ENCODE measurements at regions not wholly inside any gene's neighbourhood (a gene's known extent, or its start where the extent isn't known, plus 50 kb on each side); places are given as distances from the start of the nearest gene placed in this dataset.

- WGBS, 2 donors (ENCODE audit: low coverage in 1 of 2) = 88 to 93% methylated on average over 1 of the region's 1 CpG
- ATAC-seq = no peak
- H3K4me3 ChIP-seq = no peak overlapping the region
- no peak for TF ChIP-seq EP300 (IDR thresholded peaks at IDR 0.05)
- no peak for TF ChIP-seq POLR2AphosphoS5 (IDR thresholded peaks at IDR 0.05)
- no peak for TF ChIP-seq POLR2A (IDR thresholded peaks at IDR 0.05)
- no peak for TF ChIP-seq CTCF (IDR thresholded peaks at IDR 0.05)
- H3K27ac ChIP-seq = no peak overlapping the region
- peaks cover 13% of the 10 kb centered on the region for H3K27me3 ChIP-seq
- no peaks in the 10 kb centered on the region for H3K9me3 ChIP-seq
- H3K4me1 ChIP-seq = no peaks in the 10 kb centered on the region
- no peaks in the 10 kb centered on the region for H3K36me3 ChIP-seq
These were observed 231.7 kb upstream of the MIR17HG start for GRCh38 chr13:91115776-91116175.

DNA sequence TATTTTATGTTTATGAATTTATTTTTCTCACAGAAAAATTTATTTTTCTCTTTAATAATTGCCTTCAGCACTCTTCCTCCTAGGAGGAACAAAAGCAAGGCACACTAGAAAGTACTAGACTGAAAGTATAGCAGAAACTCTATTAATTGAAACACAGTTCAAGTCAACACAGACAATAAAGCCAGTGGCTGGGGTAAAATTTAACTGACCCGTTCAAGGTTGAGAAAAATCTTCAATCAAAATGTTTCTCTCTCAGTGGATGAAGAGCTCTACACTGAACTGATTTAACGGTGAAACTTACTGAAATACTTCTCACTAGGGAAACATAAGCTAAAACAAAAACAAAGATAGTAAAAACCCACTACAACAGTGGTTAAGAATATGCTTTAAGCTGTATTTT is 230.1 kb upstream of the MIR17HG start:
- Histone ChIP-seq H3K4me1 (no peaks in the 10 kb centered on the region), H3K4me3 (no peak overlapping the region)
- WGBS, 2 donors (ENCODE audit: low coverage in 1 of 2) = 47 to 88% methylated on average over 1 to 2 of the region's 2 CpGs

GRCh38 chr13:91119643-91120042 is 227.8 kb upstream of the MIR17HG start:
- WGBS, 2 donors (ENCODE audit: low coverage in 1 of 2) = 88 to 94% methylated on average over 2 to 3 of the region's 3 CpGs
- TF ChIP-seq CTCF (IDR thresholded peaks at IDR 0.05) = no peak
- TF ChIP-seq POLR2A (IDR thresholded peaks at IDR 0.05) = no peak
- TF ChIP-seq POLR2AphosphoS5 (IDR thresholded peaks at IDR 0.05) = no peak
- TF ChIP-seq EP300 (IDR thresholded peaks at IDR 0.05) = no peak
- no peaks in the 10 kb centered on the region for H3K36me3 ChIP-seq
- H3K4me1 ChIP-seq = no peaks in the 10 kb centered on the region
- H3K4me3 ChIP-seq = no peak overlapping the region
- no peak for ATAC-seq
- H3K27ac ChIP-seq = no peak overlapping the region
- H3K27me3 ChIP-seq = no peaks in the 10 kb centered on the region
- no peaks in the 10 kb centered on the region for H3K9me3 ChIP-seq

More for the DNA sequence above, 230.1 kb upstream of the MIR17HG start:
- ATAC-seq = no peak
- H3K27me3 ChIP-seq = peaks cover 7% of the 10 kb centered on the region
- H3K27ac ChIP-seq = no peak overlapping the region
- H3K36me3 ChIP-seq = no peaks in the 10 kb centered on the region
- no peaks in the 10 kb centered on the region for H3K9me3 ChIP-seq
- TF ChIP-seq EP300 (IDR thresholded peaks at IDR 0.05) = no peak

DNA sequence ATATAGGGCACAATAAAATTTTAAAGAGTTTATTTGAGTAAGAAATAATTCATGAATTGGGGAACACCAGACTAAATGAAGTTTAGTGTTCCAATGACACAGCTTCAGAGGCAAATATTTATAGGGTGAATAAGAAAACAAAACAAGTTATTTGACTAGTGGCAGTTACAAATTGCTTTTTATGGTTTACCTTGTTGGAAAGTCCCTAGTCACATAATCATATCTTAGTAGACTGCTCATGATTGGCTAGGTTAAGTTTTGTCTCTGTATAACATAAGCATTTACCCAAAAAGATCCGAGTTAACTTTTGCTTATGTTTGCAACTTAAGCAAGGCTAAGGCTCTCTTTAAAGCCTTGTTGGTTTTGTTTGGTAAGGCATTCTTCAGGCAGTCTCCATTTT is 224.7 kb upstream of the MIR17HG start:
- H3K4me1 ChIP-seq = no peaks in the 10 kb centered on the region
- TF ChIP-seq CTCF (IDR thresholded peaks at IDR 0.05) = no peak
- TF ChIP-seq POLR2A (IDR thresholded peaks at IDR 0.05) = no peak
- no peak for TF ChIP-seq POLR2AphosphoS5 (IDR thresholded peaks at IDR 0.05)
- no peak for TF ChIP-seq EP300 (IDR thresholded peaks at IDR 0.05)
- H3K9me3 ChIP-seq = no peaks in the 10 kb centered on the region
- no peak overlapping the region for H3K4me3 ChIP-seq
- H3K36me3 ChIP-seq = no peaks in the 10 kb centered on the region
- 50 to 86% methylated on average over 1 of the region's 1 CpG for WGBS, 2 donors (ENCODE audit: low coverage in 1 of 2)
- no peak for ATAC-seq
- no peak overlapping the region for H3K27ac ChIP-seq
- H3K27me3 ChIP-seq = peaks cover 9% of the 10 kb centered on the region

DNA sequence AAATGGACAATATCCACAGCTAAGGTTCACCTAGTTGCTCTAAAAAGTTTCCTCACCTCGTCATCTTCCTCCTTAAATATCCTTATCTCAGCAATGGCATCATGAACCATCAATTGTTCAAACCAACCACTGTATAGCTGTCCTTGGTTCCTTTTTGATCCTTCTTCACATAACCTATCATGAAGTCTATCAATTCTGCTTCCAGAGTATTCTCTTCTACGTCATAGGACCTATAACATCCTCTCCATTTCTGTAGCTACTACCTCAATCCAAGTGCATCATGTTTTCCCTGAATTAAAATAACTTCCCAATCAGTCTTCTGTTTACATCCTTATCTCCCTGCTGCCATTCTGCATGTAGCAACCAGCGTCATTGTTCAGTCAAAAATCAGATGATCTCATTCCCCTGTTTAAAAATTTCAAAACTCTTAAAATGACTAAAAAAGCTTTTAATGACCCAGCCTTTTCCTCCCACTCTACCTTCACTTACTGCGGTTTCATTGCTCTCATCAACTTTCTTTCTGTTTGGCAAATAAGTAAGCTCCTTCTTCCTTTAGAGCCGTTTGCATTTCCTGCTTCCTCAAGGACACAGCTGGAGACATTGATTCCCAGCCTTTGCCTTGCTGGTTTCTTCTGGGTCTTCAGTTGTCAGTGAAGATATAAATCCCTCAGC is 223.9 kb upstream of the MIR17HG start:
- Histone ChIP-seq H3K27me3 (peaks cover 9% of the 10 kb centered on the region), H3K27ac (no peak overlapping the region), H3K9me3 (no peaks in the 10 kb centered on the region), H3K4me1 (no peaks in the 10 kb centered on the region), H3K36me3 (no peaks in the 10 kb centered on the region), H3K4me3 (no peak overlapping the region)
- TF ChIP-seq EP300 (IDR thresholded peaks at IDR 0.05) (no peak), POLR2A (IDR thresholded peaks at IDR 0.05) (no peak), POLR2AphosphoS5 (IDR thresholded peaks at IDR 0.05) (no peak), CTCF (IDR thresholded peaks at IDR 0.05) (no peak)
- ATAC-seq = no peak
- WGBS, 2 donors (ENCODE audit: low coverage in 1 of 2) = 45 to 69% methylated on average over 5 of the region's 5 CpGs

Measured in gastroesophageal sphincter (tissue), 4 donors.